Gastrocnemius medialis (tissue), 4 donors: ENCODE measurements at regions not wholly inside any gene's neighbourhood (a gene's known extent, or its start where the extent isn't known, plus 50 kb on each side); places are given as distances from the start of the nearest gene placed in this dataset.

Source experiments
- ATAC-seq, 2 donors: fragments of 150-250 bp; one replicate each; pipeline ENCODE4 v1.9.1; 2016
- DNase-seq, 2 donors: peaks; one replicate each; pipeline ENCODE4 v3.0.0-alpha.2; 2019
- H3K27ac ChIP-seq, 4 donors: fragments of 200-600 bp; sonication (generic); 1 replicate in 1 of 4; 2 replicates in 3 of 4; pipeline ENCODE4 v1.5.1; 2016 to 2018; ENCODE audit warnings: mild to moderate bottlenecking in 2 of 4, moderate library complexity in 1 of 4
- H3K27me3 ChIP-seq, 3 donors: fragments of 200-600 bp; sonication (generic) in 2 of 3; 1 replicate in 1 of 3; 2 replicates in 2 of 3; pipeline versions ENCODE4 v1.5.1 to v1.6.0; 2016 to 2019; ENCODE audit warnings: mild to moderate bottlenecking in 1 of 3, moderate library complexity in 1 of 3
- H3K36me3 ChIP-seq, 2 donors: fragments of 200-600 bp; sonication (generic) in 1 of 2; one replicate each; pipeline ENCODE4 v1.5.1; 2017 to 2018
- H3K4me1 ChIP-seq, 2 donors: fragments of 200-600 bp; sonication (generic) in 1 of 2; one replicate each; pipeline ENCODE4 v1.5.1; 2016 to 2017; ENCODE audit warnings: mild to moderate bottlenecking in 2 of 2
- H3K4me3 ChIP-seq, 4 donors: fragments of 200-600 bp; sonication (generic) in 3 of 4; 1 replicate in 1 of 4; 2 replicates in 3 of 4; pipeline ENCODE4 v1.5.1; 2016 to 2019; ENCODE audit warnings: mild to moderate bottlenecking in 2 of 4
- H3K9me3 ChIP-seq, 3 donors: fragments of 200-600 bp; sonication (generic) in 2 of 3; 1 replicate in 1 of 3; 2 replicates in 2 of 3; pipeline ENCODE4 v1.5.1; 2016 to 2019
- POLR2A ChIP-seq, 2 donors: fragments of 450-650 bp; IDR thresholded peaks; one replicate each; pipeline ENCODE4 v1.6.1; 2017; ENCODE audit warnings: antibody characterized with exemption in 2 of 2, mild to moderate bottlenecking in 2 of 2, moderate library complexity in 2 of 2
- in situ Hi-C, 4 donors: fragments of 200-750 bp; cut with MboI; loops; one replicate each; pipeline versions ENCODE4 v1.15.0 to v1.8.0; 2017; ENCODE audit warnings: low sequenced_read_pairs in 4 of 4
- intact Hi-C: fragments of 100-400 bp; cut with DNase I; formaldehyde crosslinking; loops from one replicate; pipeline ENCODE4 v1.15.1; 2023; ENCODE audit warnings: low total_unique reads
- TF ChIP-seq, protein P1 (sequence below), 5 experiments: fragments of 450-650 bp in 3 of 5; fragments of 200-600 bp in 2 of 5; sonication (generic) in 2 of 5; IDR thresholded peaks in 4 of 5; conservative IDR thresholded peaks in 1 of 5; 1 replicate in 4 of 5; 2 replicates in 1 of 5; pipeline ENCODE4 v1.5.1; 2016 to 2019; ENCODE audit warnings: antibody characterized with exemption in 5 of 5, mild to moderate bottlenecking in 3 of 5, moderate library complexity in 3 of 5

DNA sequence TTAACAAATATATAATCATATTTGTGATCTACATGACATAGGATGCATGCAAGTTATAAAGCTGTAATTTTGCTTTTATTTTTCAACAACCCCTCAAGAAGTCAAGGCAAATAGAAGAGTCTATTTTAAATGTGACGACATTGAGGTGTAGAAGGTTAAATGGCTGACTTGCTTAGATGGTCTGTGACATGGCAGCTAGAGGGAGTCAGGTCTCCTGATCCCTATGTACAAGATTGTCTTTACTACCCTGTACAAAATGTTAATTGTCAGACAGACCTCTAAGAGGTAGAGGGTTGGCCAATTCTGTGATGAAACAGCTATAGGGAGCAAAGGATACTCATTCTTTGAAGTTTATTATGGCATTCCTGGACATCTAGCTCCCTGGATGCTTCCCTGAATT, 380.9 kb upstream of the MEF2C start:
- Histone ChIP-seq H3K4me1 (no peaks in the 10 kb centered on the region), H3K27me3 (no peaks in the 10 kb centered on the region), H3K36me3 (no peaks in the 10 kb centered on the region), H3K27ac (no peak overlapping the region), H3K9me3 (no peaks in the 10 kb centered on the region), H3K4me3 (no peak overlapping the region)
- ATAC-seq (no peak), DNase-seq (no peak)
- in situ Hi-C loops (no loop called here), intact Hi-C loops (no loop called here)
- no peak for TF ChIP-seq POLR2A (IDR thresholded peaks at IDR 0.05)
- TF ChIP-seq, protein P1, sequence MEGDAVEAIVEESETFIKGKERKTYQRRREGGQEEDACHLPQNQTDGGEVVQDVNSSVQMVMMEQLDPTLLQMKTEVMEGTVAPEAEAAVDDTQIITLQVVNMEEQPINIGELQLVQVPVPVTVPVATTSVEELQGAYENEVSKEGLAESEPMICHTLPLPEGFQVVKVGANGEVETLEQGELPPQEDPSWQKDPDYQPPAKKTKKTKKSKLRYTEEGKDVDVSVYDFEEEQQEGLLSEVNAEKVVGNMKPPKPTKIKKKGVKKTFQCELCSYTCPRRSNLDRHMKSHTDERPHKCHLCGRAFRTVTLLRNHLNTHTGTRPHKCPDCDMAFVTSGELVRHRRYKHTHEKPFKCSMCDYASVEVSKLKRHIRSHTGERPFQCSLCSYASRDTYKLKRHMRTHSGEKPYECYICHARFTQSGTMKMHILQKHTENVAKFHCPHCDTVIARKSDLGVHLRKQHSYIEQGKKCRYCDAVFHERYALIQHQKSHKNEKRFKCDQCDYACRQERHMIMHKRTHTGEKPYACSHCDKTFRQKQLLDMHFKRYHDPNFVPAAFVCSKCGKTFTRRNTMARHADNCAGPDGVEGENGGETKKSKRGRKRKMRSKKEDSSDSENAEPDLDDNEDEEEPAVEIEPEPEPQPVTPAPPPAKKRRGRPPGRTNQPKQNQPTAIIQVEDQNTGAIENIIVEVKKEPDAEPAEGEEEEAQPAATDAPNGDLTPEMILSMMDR (IDR thresholded peaks at IDR 0.05 in 4 of 5, conservative IDR thresholded peaks at IDR 0.05 in 1 of 5) = no peak

DNA sequence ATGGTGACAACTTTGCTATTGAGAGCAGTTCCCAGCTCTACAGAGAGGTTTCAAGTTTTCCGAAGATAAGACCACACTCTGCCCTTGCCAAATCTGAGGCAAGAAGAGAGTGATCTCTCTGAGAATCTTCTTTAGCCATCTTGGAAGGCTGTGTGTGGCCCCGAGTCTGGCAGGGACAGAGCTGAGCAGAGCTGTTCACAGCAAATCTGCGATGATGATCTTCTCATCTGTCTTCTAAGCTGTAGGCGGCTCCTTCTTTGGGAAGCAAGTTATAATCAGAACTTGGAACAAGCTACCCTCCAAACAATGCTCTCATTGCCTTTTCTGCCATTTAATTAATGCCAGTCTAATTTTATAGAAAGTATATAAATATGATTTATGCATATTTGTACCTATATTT, 379.0 kb upstream of the MEF2C start:
- in situ Hi-C loops = no loop called here
- intact Hi-C loops = no loop called here
- H3K27ac ChIP-seq = no peak overlapping the region
- no peak for TF ChIP-seq POLR2A (IDR thresholded peaks at IDR 0.05)
- TF ChIP-seq, protein P1 (IDR thresholded peaks at IDR 0.05 in 4 of 5, conservative IDR thresholded peaks at IDR 0.05 in 1 of 5) = no peak
- DNase-seq (no peak), ATAC-seq (no peak)
- H3K9me3 ChIP-seq = no peaks in the 10 kb centered on the region
- no peaks in the 10 kb centered on the region for H3K27me3 ChIP-seq
- H3K4me1 ChIP-seq = no peaks in the 10 kb centered on the region
- H3K36me3 ChIP-seq = no peaks in the 10 kb centered on the region
- no peak overlapping the region for H3K4me3 ChIP-seq

DNA sequence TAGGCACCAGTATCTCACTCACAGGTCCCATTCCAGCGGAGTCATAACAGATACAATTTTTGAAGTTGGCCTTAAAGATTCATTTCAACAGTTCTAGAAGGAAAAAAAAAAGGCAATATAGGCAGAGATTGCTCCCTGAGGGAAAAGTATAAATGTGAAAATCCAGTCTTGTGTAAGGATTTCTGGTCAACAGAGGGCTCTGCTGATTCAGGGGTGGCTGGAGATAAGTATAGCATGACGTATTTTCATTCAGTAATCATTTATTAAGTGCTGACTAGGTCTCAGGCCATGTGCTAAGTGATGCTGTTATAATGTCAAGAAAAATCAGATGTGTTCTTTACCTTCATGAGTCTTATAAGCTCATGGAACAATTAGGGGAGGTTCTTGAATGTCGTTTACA, 377.3 kb upstream of the MEF2C start:
- Histone ChIP-seq H3K9me3 (no peaks in the 10 kb centered on the region), H3K27me3 (no peaks in the 10 kb centered on the region), H3K27ac (no peak overlapping the region), H3K4me3 (no peak overlapping the region), H3K36me3 (no peaks in the 10 kb centered on the region), H3K4me1 (no peaks in the 10 kb centered on the region)
- intact Hi-C loops (no loop called here), in situ Hi-C loops (no loop called here)
- DNase-seq = no peak
- TF ChIP-seq, protein P1 (IDR thresholded peaks at IDR 0.05 in 4 of 5, conservative IDR thresholded peaks at IDR 0.05 in 1 of 5) = no peak
- no peak for TF ChIP-seq POLR2A (IDR thresholded peaks at IDR 0.05)
- no peak for ATAC-seq

DNA sequence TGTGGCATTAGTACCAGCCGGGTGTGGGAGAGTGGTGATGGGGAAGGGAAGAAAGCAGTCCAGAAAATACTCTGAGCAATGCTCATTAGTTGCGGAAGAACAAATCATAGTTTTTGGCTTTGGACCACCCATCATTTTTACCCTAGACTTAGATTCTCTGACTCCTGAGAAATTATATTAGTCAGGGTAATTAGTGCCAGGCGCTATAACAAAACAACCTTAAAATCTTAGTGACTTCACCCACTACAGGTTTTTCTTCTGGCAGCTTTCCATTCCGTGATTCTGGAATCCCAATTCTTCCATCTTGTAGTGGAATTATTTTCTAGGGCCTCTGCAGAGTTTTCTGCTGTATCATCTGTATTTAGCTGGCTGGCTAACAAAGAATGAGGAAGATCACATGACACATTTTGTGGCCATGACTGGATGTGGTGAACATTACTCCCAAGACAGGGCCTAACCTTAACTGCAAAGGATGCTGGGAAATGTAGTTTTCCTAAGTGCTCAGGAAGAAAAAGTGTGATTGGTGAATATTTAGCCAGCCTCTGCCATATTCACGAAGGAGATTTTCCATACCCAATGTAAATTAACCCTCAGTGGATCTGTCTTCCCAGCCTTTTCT, 373.0 kb upstream of the MEF2C start:
- in situ Hi-C loops = no loop called here
- no peak for ATAC-seq
- TF ChIP-seq, protein P1 (IDR thresholded peaks at IDR 0.05 in 4 of 5, conservative IDR thresholded peaks at IDR 0.05 in 1 of 5) = no peak
- no peak for TF ChIP-seq POLR2A (IDR thresholded peaks at IDR 0.05)

More for the DNA sequence above, 373.0 kb upstream of the MEF2C start:
- H3K27me3 ChIP-seq = no peaks in the 10 kb centered on the region
- no peak for DNase-seq
- H3K4me1 ChIP-seq = no peaks in the 10 kb centered on the region
- intact Hi-C loops = no loop called here
- no peaks in the 10 kb centered on the region for H3K9me3 ChIP-seq
- H3K4me3 ChIP-seq = no peak overlapping the region
- H3K36me3 ChIP-seq = no peaks in the 10 kb centered on the region
- H3K27ac ChIP-seq = no peak overlapping the region
